AG09319 (cell line): ENCODE measurements at regions not wholly inside any gene's neighbourhood (a gene's known extent, or its start where the extent isn't known, plus 50 kb on each side); places are given as distances from the start of the nearest gene placed in this dataset.
"Not testable (repeated sequence)": the region's sequence is repeated elsewhere in the genome, so short reads cannot be mapped to it uniquely, and the experiment has no call there.

ENCODE experiments used
- DNase-seq: peaks from one replicate; pipeline ENCODE4 v3.0.0-alpha.2; 2010; ENCODE audit warnings: low read depth; ENCODE audit errors: extremely low read depth
- TF ChIP-seq, protein P1 (sequence below): IDR thresholded peaks from 2 replicates; pipeline ENCODE4 v1.5.1; 2011; ENCODE audit warnings: low read depth, mild to moderate bottlenecking, inconsistent platforms, low read length, moderate library complexity

- no peak for DNase-seq
- TF ChIP-seq, protein P1, sequence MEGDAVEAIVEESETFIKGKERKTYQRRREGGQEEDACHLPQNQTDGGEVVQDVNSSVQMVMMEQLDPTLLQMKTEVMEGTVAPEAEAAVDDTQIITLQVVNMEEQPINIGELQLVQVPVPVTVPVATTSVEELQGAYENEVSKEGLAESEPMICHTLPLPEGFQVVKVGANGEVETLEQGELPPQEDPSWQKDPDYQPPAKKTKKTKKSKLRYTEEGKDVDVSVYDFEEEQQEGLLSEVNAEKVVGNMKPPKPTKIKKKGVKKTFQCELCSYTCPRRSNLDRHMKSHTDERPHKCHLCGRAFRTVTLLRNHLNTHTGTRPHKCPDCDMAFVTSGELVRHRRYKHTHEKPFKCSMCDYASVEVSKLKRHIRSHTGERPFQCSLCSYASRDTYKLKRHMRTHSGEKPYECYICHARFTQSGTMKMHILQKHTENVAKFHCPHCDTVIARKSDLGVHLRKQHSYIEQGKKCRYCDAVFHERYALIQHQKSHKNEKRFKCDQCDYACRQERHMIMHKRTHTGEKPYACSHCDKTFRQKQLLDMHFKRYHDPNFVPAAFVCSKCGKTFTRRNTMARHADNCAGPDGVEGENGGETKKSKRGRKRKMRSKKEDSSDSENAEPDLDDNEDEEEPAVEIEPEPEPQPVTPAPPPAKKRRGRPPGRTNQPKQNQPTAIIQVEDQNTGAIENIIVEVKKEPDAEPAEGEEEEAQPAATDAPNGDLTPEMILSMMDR, result no peak
Measured at GRCh38 chr10:125534515-125534914, 148.4 kb downstream of the TEX36 start.

GRCh38 chr10:125533866-125534265 lies 149.1 kb downstream of the TEX36 start:
- DNase-seq, result no peak
- TF ChIP-seq, protein P1, result no peak

GRCh38 chr10:125531465-125531864 lies 151.5 kb downstream of the TEX36 start:
- DNase-seq, result no peak
- TF ChIP-seq, protein P1, result no peak

DNA sequence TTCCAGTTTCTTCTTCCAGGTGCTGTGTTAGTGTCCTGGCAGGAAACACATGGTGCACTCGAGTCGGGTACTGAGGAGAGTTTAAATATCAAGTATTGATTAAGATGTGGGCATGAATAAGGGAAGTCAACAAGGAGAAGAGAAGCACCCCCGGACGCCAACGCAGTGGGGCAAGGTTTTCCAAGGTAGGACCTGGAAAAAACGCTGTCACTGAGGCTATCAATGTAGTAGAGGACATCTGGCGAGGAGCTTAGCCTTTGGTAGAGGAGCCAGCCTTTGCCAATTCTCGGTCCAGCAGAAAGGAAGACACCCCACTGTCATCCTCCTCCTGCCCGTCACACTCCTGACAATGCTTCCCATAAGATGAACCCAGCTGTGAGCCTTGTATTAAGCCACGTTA lies 159.6 kb downstream of the TEX36 start:
- TF ChIP-seq, protein P1, result no peak
- no peak for DNase-seq

DNA sequence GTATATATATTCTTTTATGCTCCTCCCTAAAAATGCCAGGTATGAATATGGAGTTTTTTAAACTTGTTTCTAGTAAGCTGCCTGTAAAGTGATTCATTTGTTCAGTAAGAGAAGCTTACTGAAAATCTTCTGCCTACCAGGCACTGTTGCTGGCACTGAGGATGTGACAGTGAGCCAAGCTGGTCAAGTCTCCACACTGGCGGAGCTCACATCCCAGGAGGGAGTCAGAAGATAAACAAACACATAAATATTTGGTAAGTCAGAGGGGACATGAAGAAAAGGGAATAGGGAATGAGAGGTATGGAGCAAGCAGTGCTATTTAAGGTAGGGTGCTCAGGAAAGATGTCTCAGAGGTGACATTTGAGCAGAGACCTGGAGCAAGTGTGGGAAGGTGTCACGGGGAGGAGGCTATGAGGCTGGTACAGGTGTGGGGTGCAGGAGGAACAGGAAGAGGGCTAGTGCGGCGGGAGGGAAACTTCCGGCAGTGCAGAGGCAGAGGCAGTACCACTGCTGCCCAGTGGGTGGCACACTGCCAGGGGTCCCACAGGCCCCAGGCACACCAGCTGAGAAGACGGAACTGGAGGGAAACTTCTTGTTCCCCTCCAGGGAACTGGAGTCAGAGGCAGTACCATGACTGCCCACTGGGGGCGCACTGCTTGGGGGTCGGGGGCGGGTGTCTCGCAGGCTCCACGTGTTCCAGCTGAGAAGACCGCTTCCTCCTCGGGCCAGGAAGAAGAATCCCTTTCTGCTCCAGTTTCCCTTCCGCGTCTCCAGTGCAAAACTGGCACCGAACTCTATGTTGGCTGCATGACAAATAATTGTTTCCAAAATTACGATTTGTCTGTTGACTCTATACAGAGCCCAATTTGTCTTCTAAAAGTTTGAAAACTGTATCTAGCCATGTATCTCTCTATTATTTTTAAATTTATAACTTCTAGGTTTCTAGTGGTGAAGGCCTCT lies 161.0 kb downstream of the TEX36 start:
- TF ChIP-seq, protein P1, result peak; percentile 56
- DNase-seq, result no peak

GRCh38 chr10:125520968-125521367 lies 162.0 kb downstream of the TEX36 start:
- TF ChIP-seq, protein P1, result no peak
- DNase-seq, result no peak

- not testable (repeated sequence) for DNase-seq
Measured at GRCh38 chr10:125518397-125518796, 164.6 kb downstream of the TEX36 start.
